ENCODE measurements at regions not wholly inside any gene's neighbourhood (a gene's known extent, or its start where the extent isn't known, plus 50 kb on each side); places are given as distances from the start of the nearest gene placed in this dataset.

GRCh38 chr22:49036513-49036912 is 791.2 kb downstream of the BRD1 start:
- in situ Hi-C loops (cut with MboI; ENCODE audit: low sequenced_read_pairs): no loop called here
- H3K27me3 ChIP-seq (ENCODE audit: low read depth): no peaks in the 10 kb centered on the region
- no peaks in the 10 kb centered on the region for H3K36me3 ChIP-seq (replicated peaks)
- no peak for DNase-seq (ENCODE audit: low spot score in 2 of 2)
- no peak overlapping the region for H3K4me3 ChIP-seq
- no peaks in the 10 kb centered on the region for H3K4me1 ChIP-seq
- no peaks in the 10 kb centered on the region for H3K9me3 ChIP-seq

DNA sequence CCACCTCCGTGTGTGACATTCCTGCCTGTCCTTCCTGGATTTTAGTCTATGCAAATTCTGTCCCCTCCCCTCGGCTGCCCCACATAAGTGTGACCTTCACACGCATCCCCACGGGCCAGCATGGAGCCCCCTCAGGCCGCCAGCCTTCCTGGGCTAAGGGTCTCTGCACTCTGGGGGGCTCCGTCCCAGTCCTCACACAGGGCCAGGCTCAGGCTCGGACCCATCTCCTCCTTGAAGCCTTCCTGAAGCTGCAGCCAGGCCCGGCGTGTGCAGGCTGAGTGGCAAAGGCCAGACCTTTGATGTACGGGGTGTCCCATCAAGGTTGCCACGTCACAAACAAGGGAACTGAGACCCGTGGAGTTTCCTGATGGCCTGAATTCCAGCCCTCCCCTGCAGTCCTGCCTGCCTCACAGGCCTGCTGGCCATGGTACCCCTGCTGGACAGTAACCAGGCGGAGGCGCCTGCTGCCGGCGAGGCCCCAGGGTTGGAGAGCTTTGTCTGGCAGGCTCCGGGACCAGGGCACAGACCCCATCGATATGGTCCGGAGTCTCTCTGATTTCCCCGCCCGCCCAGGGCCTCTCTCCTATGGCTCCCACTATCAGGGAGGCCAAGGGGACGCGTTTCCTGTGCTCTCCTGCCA is 791.7 kb downstream of the BRD1 start:
- no peak for DNase-seq (ENCODE audit: low spot score in 2 of 2)
- in situ Hi-C loops (cut with MboI; ENCODE audit: low sequenced_read_pairs): no loop called here
- Histone ChIP-seq H3K4me1 (no peaks in the 10 kb centered on the region), H3K9me3 (no peaks in the 10 kb centered on the region), H3K27me3 (ENCODE audit: low read depth) (no peaks in the 10 kb centered on the region), H3K36me3 (replicated peaks) (no peaks in the 10 kb centered on the region), H3K4me3 (no peak overlapping the region)

GRCh38 chr22:49034836-49035817 is 792.5 kb downstream of the BRD1 start:
- H3K9me3 ChIP-seq: no peaks in the 10 kb centered on the region
- 0 out of 2 replicates have a peak, but pooled peaks cover 2% of the 10 kb centered on the region for H3K27me3 ChIP-seq (ENCODE audit: low read depth)
- no peak overlapping the region for H3K4me3 ChIP-seq
- H3K36me3 ChIP-seq (replicated peaks): no peaks in the 10 kb centered on the region
- H3K4me1 ChIP-seq: no peaks in the 10 kb centered on the region
- in situ Hi-C loops (cut with MboI; ENCODE audit: low sequenced_read_pairs): no loop called here
- no peak for DNase-seq (ENCODE audit: low spot score in 2 of 2)

GRCh38 chr22:49033616-49034015 is 794.1 kb downstream of the BRD1 start:
- no peak for DNase-seq (ENCODE audit: low spot score in 2 of 2)
- no peaks in the 10 kb centered on the region for H3K36me3 ChIP-seq (replicated peaks)

GRCh38 chr22:49032821-49033220 is 794.9 kb downstream of the BRD1 start:
- Histone ChIP-seq H3K9me3 (no peaks in the 10 kb centered on the region), H3K4me1 (no peaks in the 10 kb centered on the region), H3K4me3 (no peak overlapping the region), H3K36me3 (replicated peaks) (no peaks in the 10 kb centered on the region), H3K27me3 (ENCODE audit: low read depth) (peaks cover 2% of the 10 kb centered on the region; the same call in 1 of the 2 replicates)
- DNase-seq (ENCODE audit: low spot score in 2 of 2): no peak
- in situ Hi-C loops (cut with MboI; ENCODE audit: low sequenced_read_pairs): no loop called here

More at GRCh38 chr22:49033616-49034015, 794.1 kb downstream of the BRD1 start:
- no peak overlapping the region for H3K4me3 ChIP-seq
- no peaks in the 10 kb centered on the region for H3K4me1 ChIP-seq
- in situ Hi-C loops (cut with MboI; ENCODE audit: low sequenced_read_pairs): no loop called here
- no peaks in the 10 kb centered on the region for H3K9me3 ChIP-seq
- 0 out of 2 replicates have a peak, but pooled peaks cover 2% of the 10 kb centered on the region for H3K27me3 ChIP-seq (ENCODE audit: low read depth)

DNA sequence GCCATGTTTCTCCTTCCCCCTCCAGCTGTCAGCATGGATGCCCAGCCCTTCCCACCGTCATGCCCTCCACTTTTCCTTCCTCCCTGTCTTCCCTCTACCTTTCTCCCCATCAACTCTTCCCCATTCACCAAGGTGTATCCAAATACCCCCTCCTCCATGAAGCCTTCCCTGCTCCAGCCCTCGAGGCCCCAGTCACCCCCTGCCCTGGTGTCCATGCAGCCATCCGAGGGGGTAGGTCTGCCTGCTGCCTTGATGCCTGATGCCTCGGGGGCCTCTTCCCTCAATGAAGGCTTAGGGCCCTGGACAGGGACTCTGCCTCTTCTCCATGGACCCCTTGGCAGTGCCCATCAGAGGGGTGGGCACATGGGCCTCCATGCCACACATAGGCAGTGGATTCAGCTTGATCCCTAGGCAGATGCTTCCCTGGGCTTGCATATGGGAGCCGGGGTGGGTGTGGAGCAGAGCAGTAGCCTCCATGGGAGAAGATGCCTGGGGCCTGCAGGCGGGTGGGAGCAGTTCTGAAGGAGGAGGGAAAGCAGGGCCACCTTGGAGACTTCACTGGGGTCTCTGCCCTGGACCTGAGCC is 795.8 kb downstream of the BRD1 start:
- Histone ChIP-seq H3K4me1 (no peaks in the 10 kb centered on the region), H3K9me3 (no peaks in the 10 kb centered on the region), H3K4me3 (no peak overlapping the region), H3K36me3 (replicated peaks) (no peaks in the 10 kb centered on the region), H3K27me3 (ENCODE audit: low read depth) (peaks cover 2% of the 10 kb centered on the region; the same call in 1 of the 2 replicates)
- in situ Hi-C loops (cut with MboI; ENCODE audit: low sequenced_read_pairs): no loop called here
- DNase-seq (ENCODE audit: low spot score in 2 of 2): no peak

GRCh38 chr22:49028111-49028510 is 799.6 kb downstream of the BRD1 start:
- H3K4me3 ChIP-seq: no peak overlapping the region
- DNase-seq (ENCODE audit: low spot score in 2 of 2): no peak
- no peaks in the 10 kb centered on the region for H3K9me3 ChIP-seq
- H3K27me3 ChIP-seq (ENCODE audit: low read depth): peaks cover 2% of the 10 kb centered on the region; the same call in 1 of the 2 replicates
- H3K36me3 ChIP-seq (replicated peaks): no peaks in the 10 kb centered on the region
- no peaks in the 10 kb centered on the region for H3K4me1 ChIP-seq
- in situ Hi-C loops (cut with MboI; ENCODE audit: low sequenced_read_pairs): no loop called here

DNA sequence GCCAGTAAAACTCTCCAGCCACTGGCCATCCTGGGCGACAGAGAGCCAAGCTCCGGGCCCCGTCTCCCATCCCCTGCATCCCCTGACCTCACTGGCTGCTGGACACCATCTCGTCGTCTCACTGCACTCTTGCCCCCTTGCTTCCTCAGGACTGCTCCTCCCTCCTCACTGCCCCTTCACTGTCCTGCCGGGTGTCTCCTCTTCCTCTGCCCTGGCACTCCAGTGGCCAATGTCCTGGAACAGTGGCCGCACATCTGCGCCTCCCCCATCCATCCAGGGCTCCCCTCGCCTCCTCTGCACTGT is 800.4 kb downstream of the BRD1 start:
- no peak overlapping the region for H3K4me3 ChIP-seq
- in situ Hi-C loops (cut with MboI; ENCODE audit: low sequenced_read_pairs): no loop called here
- no peaks in the 10 kb centered on the region for H3K4me1 ChIP-seq
- H3K27me3 ChIP-seq (ENCODE audit: low read depth): peaks cover 2% of the 10 kb centered on the region; the same call in 1 of the 2 replicates
- H3K36me3 ChIP-seq (replicated peaks): no peaks in the 10 kb centered on the region
- no peaks in the 10 kb centered on the region for H3K9me3 ChIP-seq
- no peak for DNase-seq (ENCODE audit: low spot score in 2 of 2)

- in situ Hi-C loops (cut with MboI; ENCODE audit: low sequenced_read_pairs): no loop called here
- Histone ChIP-seq H3K4me3 (no peak overlapping the region), H3K9me3 (no peaks in the 10 kb centered on the region), H3K27me3 (ENCODE audit: low read depth) (peaks cover 2% of the 10 kb centered on the region; the same call in 1 of the 2 replicates), H3K36me3 (replicated peaks) (no peaks in the 10 kb centered on the region), H3K4me1 (no peaks in the 10 kb centered on the region)
- no peak for DNase-seq (ENCODE audit: low spot score in 2 of 2)
These were observed 800.9 kb downstream of the BRD1 start for GRCh38 chr22:49026494-49027367.

DNA sequence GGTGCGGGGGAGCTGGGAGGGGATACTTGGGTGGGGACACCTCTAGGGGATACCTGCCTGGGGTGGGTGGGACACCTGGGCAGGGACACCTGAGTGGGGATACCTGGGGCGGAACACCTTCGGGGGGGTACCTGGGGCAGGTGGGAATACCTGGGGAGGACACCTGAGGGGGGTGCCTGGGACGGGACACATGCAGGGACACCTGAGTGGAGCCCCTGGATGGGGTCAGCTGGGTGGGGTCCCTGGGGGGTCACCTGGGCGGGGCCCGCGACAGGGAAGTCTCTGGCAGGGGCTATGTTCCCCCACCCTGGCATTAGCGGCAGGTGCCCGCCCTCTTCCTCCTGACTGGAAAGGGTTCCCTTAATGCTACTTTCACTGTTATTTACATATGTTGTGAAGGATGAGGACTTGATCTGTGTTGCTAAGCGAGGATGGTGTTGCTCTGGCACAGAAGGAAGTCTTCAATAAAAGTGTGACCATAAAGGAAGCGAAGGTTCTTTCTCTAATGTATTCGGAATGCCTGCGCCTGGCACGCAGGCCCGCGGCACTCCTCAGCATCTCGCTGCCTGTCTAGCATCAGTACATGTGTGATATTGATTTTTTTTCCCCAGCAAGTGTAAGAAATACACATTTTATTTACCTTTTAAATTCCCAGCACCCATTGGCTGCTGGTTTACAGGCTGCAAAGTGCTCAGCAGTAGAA is 801.7 kb downstream of the BRD1 start:
- Histone ChIP-seq H3K9me3 (no peaks in the 10 kb centered on the region), H3K4me3 (no peak overlapping the region), H3K4me1 (no peaks in the 10 kb centered on the region), H3K27me3 (ENCODE audit: low read depth) (peaks cover 2% of the 10 kb centered on the region; the same call in 1 of the 2 replicates), H3K36me3 (replicated peaks) (no peaks in the 10 kb centered on the region)
- DNase-seq (ENCODE audit: low spot score in 2 of 2): no peak
- in situ Hi-C loops (cut with MboI; ENCODE audit: low sequenced_read_pairs): no loop called here

GRCh38 chr22:49024775-49025440 is 802.8 kb downstream of the BRD1 start:
- Histone ChIP-seq H3K4me1 (no peaks in the 10 kb centered on the region), H3K36me3 (replicated peaks) (no peaks in the 10 kb centered on the region), H3K9me3 (no peaks in the 10 kb centered on the region), H3K4me3 (no peak overlapping the region), H3K27me3 (ENCODE audit: low read depth) (no peaks in the 10 kb centered on the region; the same call in 1 of the 2 replicates)
- DNase-seq (ENCODE audit: low spot score in 2 of 2): no peak
- in situ Hi-C loops (cut with MboI; ENCODE audit: low sequenced_read_pairs): no loop called here
